ENCODE measurements at regions not wholly inside any gene's neighbourhood (a gene's known extent, or its start where the extent isn't known, plus 50 kb on each side); places are given as distances from the start of the nearest gene placed in this dataset.

GRCh38 chr11:69402251-69402887 is 79.1 kb upstream of the LINC01488 start:
- no peak for TF ChIP-seq POLR2A (IDR thresholded peaks at IDR 0.05)
- TF ChIP-seq CTCF (IDR thresholded peaks at IDR 0.05), result no peak

Measured in uterus (tissue), 2 donors.